ENCODE measurements at regions not wholly inside any gene's neighbourhood (a gene's known extent, or its start where the extent isn't known, plus 50 kb on each side); places are given as distances from the start of the nearest gene placed in this dataset.

- no peak for DNase-seq
Measured at GRCh38 chr7:116310141-116310540, 99.8 kb downstream of the TES start.

DNA sequence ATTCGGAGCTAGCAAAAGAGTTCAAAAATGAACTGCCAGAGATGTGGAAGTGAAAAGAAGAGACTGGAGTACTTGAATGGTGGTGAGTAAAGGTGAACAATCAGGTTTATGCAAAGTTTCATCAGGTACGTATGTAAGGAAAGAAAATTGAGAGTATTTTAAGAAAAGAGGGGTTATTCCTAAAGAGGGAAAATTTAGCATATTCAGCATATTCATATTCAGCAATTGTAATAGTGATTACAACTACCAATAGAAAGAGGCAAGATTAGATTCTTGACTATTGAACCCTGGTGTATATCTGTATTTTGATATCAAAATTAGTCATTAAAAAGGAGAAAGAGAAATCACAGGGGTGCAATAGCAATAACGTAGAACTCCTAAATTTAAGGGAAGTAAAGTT is 100.9 kb downstream of the TES start:
- DNase-seq: no peak

DNA sequence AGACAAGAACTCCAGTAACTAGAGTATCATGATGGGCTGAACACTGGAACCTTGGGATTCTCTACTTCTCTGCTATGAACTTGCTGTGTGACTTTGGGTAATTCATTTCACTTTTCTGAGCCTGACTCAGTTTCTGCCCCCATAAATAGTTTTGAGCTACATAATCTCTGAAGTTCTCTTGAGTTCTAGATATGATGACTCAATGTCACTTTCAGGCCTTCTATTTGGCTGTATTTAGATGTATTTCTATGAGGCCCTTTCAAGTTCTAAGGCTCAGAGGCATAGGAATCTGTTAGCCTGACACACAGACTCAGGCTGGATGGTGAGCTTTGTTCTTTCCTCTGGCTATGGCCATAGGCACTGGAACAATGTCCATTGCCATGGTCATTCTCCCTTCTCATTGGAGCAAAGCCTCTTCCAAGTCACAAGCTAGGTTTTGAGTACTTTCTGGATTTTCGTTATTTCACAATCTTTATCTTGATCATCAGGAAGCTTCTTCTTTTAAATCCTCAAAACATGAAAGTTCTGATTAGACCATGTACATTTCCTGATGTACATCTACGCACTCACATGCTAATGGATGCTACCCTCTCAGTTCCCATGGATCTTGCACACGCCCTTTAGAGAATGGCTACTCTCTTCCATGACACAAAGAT is 101.6 kb downstream of the TES start:
- no peak for DNase-seq

DNA sequence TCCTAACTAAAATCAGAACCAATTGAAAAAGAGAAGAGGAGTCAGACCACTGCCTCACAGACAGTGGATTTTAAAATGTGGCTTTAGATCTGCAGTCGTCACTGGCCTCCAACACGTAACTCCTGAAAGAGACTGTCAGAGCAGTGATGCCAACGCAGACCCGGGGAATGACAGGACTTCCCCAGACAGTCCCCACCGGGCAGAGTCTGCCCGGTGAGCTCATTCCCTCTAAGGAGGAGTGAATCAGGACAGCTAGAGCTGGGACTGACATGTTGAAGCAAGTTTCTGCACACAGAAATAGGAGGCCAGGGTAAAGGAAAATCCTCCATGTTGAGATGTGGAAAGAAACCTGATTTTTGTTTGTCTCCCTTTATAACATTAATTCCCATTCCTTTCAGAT is 105.0 kb downstream of the TES start:
- DNase-seq: no peak

GRCh38 chr7:116315803-116316202 is 105.5 kb downstream of the TES start:
- no peak for DNase-seq

- peak in 1 of 2 donors; percentile 43 for DNase-seq
Measured at GRCh38 chr7:116316838-116317628, 106.7 kb downstream of the TES start.

GRCh38 chr7:116317907-116318306 is 107.6 kb downstream of the TES start:
- DNase-seq: no peak

GRCh38 chr7:116322541-116322940 is 112.2 kb downstream of the TES start:
- DNase-seq: no peak

GRCh38 chr7:116324582-116324981 is 114.2 kb downstream of the TES start:
- no peak for DNase-seq

- no peak for DNase-seq
Measured at GRCh38 chr7:116325517-116325916, 115.2 kb downstream of the TES start.

DNA sequence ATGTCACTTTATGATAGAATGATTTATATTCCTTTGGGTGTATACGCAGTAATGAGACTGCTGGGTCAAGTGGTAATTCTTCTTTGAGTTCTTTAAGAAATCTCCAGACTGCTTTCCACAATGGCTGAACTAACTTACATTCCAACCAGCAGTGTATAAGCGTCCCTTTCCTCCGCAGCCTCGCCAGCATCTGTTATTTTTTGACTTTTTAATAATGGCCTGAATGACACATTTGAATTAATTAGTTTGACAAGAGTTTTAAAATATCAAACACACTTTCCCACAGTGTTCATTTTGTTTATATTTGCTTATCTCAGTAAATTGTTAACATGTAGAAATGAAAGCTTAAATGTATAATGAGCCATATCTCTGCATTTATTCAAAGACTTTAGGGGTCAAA is 116.8 kb downstream of the TES start:
- DNase-seq: no peak

- no peak for DNase-seq
Measured at GRCh38 chr7:116327752-116328151, 117.4 kb downstream of the TES start.

DNA sequence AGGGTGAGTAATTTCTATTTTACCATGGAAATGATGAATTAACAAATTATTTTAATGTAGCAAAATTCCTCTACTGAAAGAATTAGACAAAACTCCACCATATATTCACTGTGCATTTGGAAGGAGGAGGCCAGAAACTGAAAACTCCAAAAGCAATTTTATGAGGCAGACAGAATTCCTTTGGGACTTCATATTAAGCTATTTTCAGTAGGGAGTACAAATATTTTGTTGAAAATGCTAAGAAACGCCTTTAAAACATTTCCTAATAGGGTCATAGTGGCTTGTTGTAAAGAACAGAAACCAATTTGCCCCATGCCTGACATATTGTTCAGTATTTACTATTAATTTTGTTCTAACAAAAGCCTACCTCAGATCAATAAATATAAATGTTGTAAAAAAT is 117.8 kb downstream of the TES start:
- DNase-seq: no peak

DNA sequence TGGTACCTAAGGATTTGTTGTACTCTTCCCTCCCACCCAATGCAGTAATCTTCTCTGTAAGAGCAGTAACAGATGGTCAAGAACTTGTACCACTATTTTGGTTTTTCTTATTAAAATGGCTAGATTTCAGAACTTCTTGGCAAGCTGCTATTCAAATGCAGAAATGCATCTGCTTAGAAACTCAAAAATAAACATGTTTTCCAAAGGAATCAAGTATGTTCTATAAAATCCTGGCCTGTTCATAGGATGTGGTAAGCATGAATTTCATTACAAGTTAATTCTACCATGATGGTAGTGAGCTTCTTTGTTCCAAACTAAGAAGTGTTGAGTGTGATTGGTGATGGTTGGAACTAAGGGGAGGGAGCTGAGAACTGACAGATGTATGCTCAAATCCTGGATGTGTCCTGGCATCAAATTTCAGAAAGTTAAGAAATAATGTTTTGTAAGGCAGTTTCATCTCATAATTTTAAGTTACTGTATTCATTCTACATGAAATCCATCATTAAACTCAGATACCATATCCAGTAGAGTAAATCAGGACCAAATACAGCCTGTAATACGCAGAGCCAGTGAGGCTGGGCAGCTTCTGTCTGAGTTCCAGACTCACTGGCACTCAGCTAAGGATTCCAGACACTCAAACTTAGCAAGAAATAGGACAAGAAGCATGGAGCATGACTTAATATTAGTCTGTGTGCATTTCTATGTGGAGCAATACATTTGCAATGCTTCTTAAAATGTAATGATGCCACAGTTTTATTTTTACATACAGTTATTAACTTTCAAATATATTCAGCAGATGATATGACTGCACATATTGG is 119.6 kb downstream of the TES start:
- peak; percentile 52 to 53 for DNase-seq

DNA sequence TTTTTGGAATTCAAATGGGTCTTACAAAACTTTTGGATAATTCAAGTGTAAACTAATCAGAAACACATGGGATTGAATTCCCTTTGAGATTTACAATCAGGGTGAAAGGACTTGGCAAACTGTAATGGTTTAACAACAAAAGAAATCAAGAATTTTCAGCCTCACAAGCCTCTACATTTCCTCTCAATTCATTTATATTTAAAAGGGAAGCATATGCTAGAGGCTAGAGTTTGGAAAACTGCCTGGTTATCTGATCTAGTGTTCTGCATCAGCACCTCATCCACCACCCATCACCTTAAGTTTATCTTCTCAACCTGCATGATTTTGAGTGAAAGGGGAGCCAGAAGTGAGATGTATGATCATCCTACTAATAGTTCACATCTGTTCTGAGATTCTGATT is 120.7 kb downstream of the TES start:
- peak; percentile 65 to 67 for DNase-seq

DNA sequence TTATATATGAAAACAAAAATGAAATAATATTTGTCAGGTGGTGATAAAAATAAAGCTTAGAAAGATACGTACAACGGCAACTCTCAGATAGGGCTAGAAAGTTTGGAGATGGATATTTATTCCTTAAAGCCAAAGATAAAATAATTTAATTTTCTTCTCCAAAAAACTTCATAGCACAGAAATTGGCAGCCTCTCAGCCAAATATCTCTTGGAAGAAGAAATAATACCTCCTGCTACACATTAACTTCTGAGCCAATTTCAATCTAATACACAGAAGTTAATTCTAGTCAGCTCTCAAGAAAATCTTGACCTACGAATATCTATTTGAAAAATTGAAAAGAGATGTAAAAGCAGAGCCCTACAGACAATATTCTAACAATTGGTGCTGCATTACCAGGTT is 122.4 kb downstream of the TES start:
- DNase-seq: no peak

DNA sequence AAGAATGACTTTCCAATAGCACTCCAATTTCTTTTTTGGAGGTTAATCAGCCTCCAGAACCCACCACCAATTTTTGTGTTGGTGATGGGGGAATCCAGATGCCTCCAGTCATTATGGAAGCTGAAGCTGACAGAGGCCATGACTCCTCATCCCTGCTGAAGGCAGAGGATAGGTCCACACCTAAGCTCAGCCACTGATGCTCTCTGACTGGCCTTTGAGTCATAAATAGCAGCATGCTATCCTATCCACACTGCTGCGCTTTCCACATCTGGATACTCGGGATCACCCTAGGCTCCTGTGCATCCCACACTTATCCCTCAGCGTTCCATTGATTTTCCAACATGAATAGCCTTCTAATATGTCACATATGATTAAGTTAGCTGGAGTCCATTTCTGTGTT is 124.2 kb downstream of the TES start:
- DNase-seq: no peak

GRCh38 chr7:116337018-116337417 is 126.7 kb downstream of the TES start:
- no peak for DNase-seq

GRCh38 chr7:116337800-116338199 is 127.5 kb downstream of the TES start:
- DNase-seq: no peak

- DNase-seq: no peak
Measured at GRCh38 chr7:116339564-116339963, 129.2 kb downstream of the TES start.

DNA sequence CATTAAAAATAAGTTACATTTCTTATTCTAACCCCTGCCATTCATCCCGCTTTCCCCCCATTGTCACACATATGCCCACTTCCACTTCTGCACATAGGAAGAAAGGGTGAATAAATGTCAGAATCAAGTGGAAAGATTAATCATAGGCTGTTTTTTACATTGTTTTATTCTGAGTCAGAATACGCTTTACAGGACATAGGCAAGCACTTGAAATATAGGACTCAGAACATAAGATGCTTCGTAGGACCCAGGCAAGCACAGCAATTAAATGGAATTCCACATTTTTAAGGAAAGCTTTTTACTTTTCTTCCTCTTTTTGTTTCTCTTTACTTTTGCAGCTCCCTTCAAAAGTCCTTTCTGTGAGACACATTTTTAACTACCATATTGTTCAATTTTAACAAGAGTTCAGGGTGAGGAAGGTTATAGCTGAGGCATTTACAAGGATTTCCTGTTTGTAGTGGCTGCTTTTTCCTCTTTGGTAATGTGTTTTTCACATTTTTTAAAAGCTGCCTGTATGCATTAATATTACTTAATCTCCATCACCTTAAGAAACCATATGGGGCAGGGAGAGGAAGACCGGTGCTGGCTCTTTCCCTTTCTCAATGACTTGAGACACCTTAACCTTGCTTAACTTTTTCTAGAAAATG is 130.0 kb downstream of the TES start:
- no peak for DNase-seq
